ENCODE measurements at regions not wholly inside any gene's neighbourhood (a gene's known extent, or its start where the extent isn't known, plus 50 kb on each side); places are given as distances from the start of the nearest gene placed in this dataset.

- no peak for DNase-seq (ENCODE audit: low spot score)
Measured at GRCh38 chr2:150782613-150783012, 295.1 kb upstream of the RND3 start.

GRCh38 chr2:150781142-150781541 is 293.7 kb upstream of the RND3 start:
- DNase-seq (ENCODE audit: low spot score): no peak

GRCh38 chr2:150778828-150779227 is 291.4 kb upstream of the RND3 start:
- no peak for DNase-seq (ENCODE audit: low spot score)

DNA sequence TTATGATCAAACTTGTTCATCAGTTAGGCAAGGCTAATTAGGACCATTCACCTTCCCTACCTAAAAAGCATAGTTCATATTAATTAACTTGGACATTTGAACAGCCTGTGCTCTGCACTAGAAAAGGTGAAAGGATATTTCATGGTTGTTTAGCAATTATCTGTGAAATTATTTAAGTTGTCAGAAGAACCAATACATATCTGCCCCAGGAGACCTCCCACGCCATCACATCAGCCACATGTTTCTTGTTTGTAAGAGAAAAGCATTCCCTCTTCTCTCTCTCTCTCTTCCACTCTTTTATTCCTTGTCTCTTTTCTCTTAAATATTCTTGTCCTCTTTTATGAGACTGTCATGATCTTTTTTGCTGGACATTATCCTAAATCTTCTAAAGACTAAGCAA is 282.0 kb upstream of the RND3 start:
- no peak for DNase-seq (ENCODE audit: low spot score)

GRCh38 chr2:150767991-150768746 is 280.7 kb upstream of the RND3 start:
- DNase-seq (ENCODE audit: low spot score): no peak

DNA sequence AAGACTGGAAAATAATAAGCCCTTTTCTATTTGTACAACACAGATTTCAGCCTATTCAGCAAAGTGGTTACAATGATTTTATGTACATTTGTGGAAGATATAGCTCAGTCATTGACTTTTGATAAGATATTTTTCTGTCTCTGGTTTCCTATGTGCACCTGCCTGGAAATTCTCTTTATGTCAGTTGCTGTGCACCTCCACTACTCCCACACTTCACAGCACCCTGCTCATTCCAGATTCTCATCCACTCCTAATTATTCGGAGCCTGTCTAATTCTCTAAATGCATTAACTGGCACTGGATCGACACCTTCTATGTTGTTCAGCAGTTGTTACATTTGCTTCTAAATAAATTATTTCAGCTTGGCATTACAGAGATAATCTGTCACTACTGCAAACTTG is 275.1 kb upstream of the RND3 start:
- DNase-seq (ENCODE audit: low spot score): no peak

DNA sequence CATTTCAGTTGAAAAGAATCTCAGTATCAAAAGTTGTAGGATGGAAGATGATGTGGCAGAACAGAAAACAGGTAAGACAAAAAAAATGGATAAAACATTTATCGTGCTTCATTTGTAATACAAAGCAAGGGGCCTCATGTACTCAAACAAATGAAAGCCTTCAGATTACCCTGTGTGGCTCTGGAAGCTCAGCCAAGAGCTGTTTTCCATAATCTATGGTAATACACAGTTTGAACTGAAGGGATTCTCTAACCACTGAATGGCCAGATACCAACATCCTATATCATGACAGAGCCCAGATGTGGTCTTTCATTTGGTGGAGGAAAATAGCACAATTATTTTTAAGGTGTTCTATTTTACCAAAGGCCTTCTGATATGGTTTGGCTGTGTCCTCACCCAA is 272.1 kb upstream of the RND3 start:
- no peak for DNase-seq (ENCODE audit: low spot score)

DNA sequence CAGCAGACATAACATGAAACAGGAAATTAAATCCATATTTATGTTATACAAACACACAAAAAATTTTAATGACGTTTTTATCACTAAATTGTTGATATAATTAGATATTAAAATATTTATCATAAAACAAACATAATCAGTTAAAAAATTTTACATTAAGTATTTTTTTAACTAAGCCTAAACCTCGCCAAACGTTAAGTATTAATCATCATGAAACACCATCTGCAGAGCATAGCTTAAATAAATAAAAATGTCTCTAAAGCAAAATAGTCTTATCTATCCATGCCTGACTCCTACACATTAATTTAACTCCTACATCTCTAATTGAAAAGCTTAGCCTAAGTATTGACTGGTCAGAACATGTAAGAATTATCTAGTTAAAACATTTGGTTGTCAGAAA is 271.6 kb upstream of the RND3 start:
- no peak for DNase-seq (ENCODE audit: low spot score)

DNA sequence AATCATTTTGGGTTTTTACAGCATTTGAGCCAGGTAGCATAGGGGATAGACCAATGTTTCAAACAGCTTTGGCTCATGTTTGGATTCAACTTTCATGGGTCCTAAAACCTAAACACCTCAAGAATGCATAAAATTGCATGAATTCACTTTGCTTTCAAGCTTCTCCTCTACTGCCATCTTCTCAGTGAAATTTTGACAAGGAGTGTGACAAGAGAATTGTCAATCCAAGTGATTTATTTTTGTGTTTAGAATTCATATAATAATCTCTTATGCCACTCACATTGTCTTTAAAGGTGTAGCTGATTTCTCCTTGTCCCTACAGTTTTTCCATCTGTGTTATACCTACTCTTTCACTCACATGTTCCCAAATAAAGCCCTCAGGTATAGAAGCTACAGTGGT is 264.8 kb upstream of the RND3 start:
- no peak for DNase-seq (ENCODE audit: low spot score)

DNA sequence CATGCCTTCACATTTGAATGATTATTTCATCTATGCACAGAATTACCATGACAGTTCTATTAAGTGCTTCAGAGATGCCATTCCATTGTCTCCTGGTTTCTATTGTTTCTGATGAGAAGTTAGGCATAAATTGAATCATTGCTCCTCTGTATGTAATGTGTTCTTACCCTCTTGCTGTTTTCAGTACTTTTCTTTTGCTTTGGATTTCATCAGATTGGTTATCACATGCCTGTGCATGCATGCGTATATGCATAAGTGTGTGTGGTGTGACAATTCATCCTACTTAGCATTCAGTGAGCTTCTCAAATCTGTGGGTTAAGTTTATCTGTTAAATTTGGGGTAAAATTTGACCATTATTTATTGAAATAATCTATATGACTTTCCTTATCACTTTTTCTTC is 263.3 kb upstream of the RND3 start:
- no peak for DNase-seq (ENCODE audit: low spot score)

DNA sequence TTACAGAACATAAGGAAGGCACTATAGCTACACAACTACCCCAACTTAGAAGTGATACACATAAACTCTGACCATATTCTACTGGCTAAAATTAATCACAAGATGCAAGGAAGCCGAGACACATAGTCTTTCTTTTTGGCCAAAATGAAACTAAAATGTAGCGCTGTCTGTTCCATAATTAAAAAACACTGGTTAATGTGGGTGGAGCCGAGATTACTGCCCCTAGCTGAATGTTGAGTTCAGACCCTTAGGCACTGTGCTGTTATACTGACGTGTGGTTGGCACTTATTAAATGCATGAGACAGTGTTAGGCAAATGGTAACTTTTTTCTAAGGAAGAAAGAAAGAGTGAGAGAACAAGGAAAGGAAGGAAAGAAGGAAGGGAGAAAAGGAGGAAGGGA is 254.6 kb upstream of the RND3 start:
- DNase-seq (ENCODE audit: low spot score): no peak

- no peak for DNase-seq (ENCODE audit: low spot score)
Measured at GRCh38 chr2:150735894-150736498, 248.5 kb upstream of the RND3 start.

DNA sequence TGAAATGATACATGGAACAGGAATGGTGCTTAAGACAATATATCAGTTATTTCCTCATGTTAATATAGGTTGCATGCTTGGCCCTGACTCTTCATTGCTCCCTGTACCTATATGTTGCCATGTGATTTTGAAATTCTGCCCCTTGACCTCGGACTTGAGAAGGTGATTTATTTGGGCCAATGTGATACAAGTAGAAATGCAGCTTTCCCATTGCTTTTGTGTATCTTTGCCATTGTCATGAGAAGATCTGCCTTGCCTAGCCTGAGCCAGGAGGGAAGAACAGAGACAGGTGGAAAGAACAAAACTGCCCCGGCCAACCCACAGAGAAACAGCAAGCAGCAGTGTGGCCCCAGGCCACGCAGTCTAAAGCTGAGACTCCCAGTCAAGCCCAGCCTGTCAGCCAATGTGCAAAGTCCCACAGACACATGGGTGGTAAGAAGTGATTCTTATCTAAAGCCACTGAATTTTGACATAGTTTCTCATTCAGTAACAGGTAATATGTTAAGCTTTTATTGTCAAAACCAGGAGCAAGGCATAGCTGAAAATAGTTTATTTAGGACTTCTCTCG is 245.7 kb upstream of the RND3 start:
- no peak for DNase-seq (ENCODE audit: low spot score)

DNA sequence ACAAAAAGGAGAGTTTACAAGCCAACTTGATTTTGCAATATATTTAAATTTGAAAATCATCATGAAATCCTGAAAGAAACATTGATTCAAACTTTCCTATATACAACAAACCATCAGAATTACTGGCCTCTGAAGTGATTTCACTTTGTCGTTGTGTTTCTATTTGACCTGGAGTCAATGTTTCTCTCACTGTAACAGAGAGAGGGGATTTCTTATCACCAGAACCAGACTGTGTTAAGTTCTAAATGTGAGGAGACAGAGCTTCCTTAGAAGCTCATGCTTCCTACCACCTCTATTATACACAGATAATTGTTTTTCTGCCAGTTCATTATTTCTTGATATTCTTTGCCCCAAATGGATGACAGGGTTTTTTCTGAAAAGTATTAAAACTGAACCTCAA is 245.0 kb upstream of the RND3 start:
- DNase-seq (ENCODE audit: low spot score): no peak

- no peak for DNase-seq (ENCODE audit: low spot score)
Measured at GRCh38 chr2:150732064-150732463, 244.6 kb upstream of the RND3 start.

DNA sequence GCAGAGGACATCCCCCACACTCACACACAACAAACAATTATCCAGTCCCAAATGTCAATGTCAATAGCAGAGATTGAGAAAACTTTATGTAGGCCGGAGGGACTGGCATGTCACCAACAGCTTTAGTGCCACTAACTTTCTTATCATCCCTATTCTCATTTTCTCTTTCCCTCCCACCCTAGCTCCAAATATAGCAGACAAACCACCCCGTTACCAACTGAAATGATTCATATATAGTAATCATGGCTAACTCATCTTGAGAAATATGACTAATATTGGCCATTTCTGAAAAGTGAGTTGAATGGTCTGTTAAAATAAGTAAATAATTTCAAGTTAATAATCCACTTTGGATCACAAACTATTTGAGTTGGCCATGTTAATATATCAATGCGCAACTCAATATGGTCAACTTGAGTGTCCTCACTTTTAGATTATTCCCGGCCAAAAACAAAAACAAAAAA is 242.1 kb upstream of the RND3 start:
- no peak for DNase-seq (ENCODE audit: low spot score)

- no peak for DNase-seq (ENCODE audit: low spot score)
Measured at GRCh38 chr2:150718280-150718679, 230.8 kb upstream of the RND3 start.

- no peak for DNase-seq (ENCODE audit: low spot score)
Measured at GRCh38 chr2:150716186-150716585, 228.7 kb upstream of the RND3 start.

DNA sequence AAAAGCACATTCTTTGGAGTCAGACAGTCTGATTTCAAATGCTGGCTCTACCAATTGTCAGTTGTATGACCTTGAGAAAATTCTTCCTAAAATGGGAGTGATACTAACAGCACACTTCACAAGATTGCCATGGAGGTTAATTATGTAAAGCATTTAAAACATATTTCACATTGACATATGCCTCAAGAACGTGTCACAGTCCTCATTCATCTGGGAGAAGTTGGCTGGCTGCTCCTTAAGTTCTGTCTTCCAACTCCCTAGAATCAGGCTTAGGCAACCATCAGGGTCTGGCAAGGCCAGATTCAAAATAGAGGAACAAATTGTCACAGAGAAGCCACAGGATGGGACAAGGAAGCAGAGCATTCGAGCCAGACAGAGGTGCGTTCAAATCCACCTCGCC is 228.0 kb upstream of the RND3 start:
- no peak for DNase-seq (ENCODE audit: low spot score)

DNA sequence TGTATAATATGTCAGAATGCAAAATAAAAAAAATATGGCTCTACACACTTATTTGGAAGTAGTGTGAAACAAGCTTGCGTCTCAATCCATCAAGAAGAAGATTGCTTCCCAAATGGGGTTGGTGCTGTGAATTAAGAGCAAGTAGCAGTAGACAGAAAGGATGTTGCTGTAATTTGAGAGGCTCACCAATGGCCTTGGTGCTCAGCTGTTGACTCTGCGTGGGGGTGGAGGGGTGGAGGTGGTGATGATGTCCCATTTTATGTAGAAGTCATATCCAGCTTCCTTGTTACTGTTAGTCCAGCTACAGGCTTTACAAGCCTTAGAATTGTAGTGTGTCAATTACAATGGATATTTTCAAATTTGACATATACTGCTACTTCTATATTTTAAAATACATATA is 223.4 kb upstream of the RND3 start:
- no peak for DNase-seq (ENCODE audit: low spot score)

- DNase-seq (ENCODE audit: low spot score): no peak
Measured at GRCh38 chr2:150710041-150710440, 222.6 kb upstream of the RND3 start.

DNA sequence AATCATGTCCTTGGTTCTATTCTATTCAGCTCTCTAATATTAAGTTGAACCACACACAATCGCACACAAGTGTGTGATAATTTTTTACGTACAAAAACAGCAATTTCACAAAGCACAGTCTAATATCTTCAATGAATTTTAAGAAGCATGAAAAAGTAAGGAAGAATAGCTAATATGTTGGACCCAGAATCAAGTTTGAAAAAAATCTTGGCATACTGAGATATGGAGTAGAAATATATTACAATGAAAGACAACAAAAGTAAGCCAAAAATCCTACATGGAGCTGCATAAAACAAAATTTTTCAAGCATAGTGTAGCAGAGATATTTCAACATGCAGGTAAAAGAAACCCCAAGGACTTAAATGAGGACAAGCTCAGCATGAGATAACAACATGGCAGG is 219.1 kb upstream of the RND3 start:
- no peak for DNase-seq (ENCODE audit: low spot score)

DNA sequence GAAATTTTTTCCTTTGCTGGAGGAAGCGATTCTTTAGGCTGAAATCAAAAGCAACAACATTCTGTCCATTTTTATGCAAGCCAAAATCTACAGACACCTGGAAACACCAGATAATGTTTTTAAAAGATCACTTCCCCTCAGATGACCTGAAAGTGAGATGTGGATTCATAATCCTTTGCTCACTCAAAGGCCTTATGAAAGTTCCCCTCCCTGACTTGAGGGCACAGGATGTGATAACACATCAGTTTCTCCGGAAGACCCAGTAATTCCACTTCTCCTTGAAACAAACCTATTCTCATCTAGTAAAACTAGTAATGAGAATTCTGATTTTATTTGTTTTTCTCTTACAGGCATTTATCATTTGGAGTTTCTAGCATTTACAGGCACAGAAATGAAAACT is 218.3 kb upstream of the RND3 start:
- no peak for DNase-seq (ENCODE audit: low spot score)

GRCh38 chr2:150705357-150705756 is 217.9 kb upstream of the RND3 start:
- DNase-seq (ENCODE audit: low spot score): no peak
